Stomach smooth muscle (tissue), 2 donors: ENCODE measurements at regions not wholly inside any gene's neighbourhood (a gene's known extent, or its start where the extent isn't known, plus 50 kb on each side); places are given as distances from the start of the nearest gene placed in this dataset.

Experiments used
- H3K27ac ChIP-seq: one replicate; pipeline ENCODE4 v1.7.0; 2013; ENCODE audit warnings: mild to moderate bottlenecking, low read length, inconsistent platforms
- H3K27me3 ChIP-seq, 2 donors: one replicate each; pipeline ENCODE4 v1.7.0; 2013; ENCODE audit warnings: low read length in 2 of 2; ENCODE audit not compliant: insufficient read depth in 2 of 2, control insufficient read depth in 1 of 2
- H3K36me3 ChIP-seq, 2 donors: one replicate each; pipeline ENCODE4 v1.7.0; 2013; ENCODE audit warnings: low read length in 2 of 2; ENCODE audit not compliant: control insufficient read depth in 2 of 2, insufficient read depth in 2 of 2
- H3K4me1 ChIP-seq: one replicate; pipeline ENCODE4 v1.7.0; 2013; ENCODE audit warnings: low read length; ENCODE audit not compliant: control insufficient read depth, insufficient read depth
- H3K4me3 ChIP-seq, 2 donors: one replicate each; pipeline ENCODE4 v1.7.0; 2013; ENCODE audit warnings: low read length in 2 of 2
- H3K9ac ChIP-seq, 2 donors: one replicate each; pipeline ENCODE4 v1.7.0; 2013; ENCODE audit warnings: low read length in 2 of 2, mild to moderate bottlenecking in 1 of 2
- H3K9me3 ChIP-seq, 2 donors: one replicate each; pipeline ENCODE4 v1.7.0; 2013; ENCODE audit warnings: low read length in 2 of 2; ENCODE audit not compliant: control insufficient read depth in 2 of 2
- donor health status: healthy.
- donor health status: Pancreatic carcinoma.

DNA sequence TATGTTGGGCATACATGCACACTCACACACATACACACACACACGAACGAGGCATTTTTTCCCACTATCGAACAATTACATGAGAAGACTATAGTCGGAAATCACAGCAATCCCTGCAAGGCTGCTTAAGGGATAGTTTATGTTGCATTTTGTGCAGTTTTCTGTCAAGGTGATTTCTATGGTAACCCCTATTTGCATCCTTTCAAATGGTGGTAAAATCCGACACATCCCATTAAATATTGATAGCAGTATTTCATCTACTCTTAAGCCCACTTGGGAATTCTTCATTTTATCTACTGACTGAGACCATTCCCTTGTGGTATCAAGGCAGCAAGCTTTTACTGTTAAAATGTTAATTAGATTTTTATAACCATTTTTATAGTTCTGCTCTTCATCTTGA, 457.8 kb downstream of the HACE1 start:
- Histone ChIP-seq H3K4me3 (no peak overlapping the region), H3K4me1 (no peaks in the 10 kb centered on the region), H3K9ac (no peak overlapping the region), H3K27ac (no peak overlapping the region), H3K9me3 (no peaks in the 10 kb centered on the region), H3K27me3 (no peaks in the 10 kb centered on the region), H3K36me3 (no peaks in the 10 kb centered on the region)

GRCh38 chr6:104400844-104401243, 458.9 kb downstream of the HACE1 start:
- no peak overlapping the region for H3K27ac ChIP-seq
- no peak overlapping the region for H3K4me3 ChIP-seq
- no peak overlapping the region for H3K9ac ChIP-seq
- no peaks in the 10 kb centered on the region for H3K9me3 ChIP-seq
- H3K27me3 ChIP-seq: no peaks in the 10 kb centered on the region
- no peaks in the 10 kb centered on the region for H3K4me1 ChIP-seq
- no peaks in the 10 kb centered on the region for H3K36me3 ChIP-seq

DNA sequence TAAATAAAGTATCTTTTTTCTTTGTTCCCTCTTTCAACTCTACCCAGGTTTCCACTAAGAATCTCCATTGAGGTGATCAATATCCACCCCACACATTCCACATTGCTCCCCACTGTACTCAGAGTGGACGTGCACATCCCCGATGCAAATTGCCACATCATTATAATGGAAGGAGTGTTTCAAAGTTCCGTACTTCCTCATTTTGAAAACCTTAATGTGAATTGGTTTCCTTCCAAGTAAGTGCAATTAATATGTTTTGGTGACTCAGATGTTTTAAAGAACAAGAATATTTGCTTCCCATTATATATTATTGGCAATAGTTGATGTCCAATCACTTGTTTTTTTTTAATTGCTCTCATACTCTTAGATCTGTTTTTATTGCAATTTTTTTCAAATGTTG, 463.6 kb downstream of the HACE1 start:
- Histone ChIP-seq H3K4me1 (no peaks in the 10 kb centered on the region), H3K9me3 (no peaks in the 10 kb centered on the region), H3K4me3 (no peak overlapping the region), H3K36me3 (no peaks in the 10 kb centered on the region), H3K27ac (no peak overlapping the region), H3K9ac (no peak overlapping the region), H3K27me3 (no peaks in the 10 kb centered on the region)

- H3K36me3 ChIP-seq: no peaks in the 10 kb centered on the region
- no peak overlapping the region for H3K27ac ChIP-seq
- H3K4me1 ChIP-seq: no peaks in the 10 kb centered on the region
- no peak overlapping the region for H3K4me3 ChIP-seq
- no peaks in the 10 kb centered on the region for H3K27me3 ChIP-seq
- peaks cover 0 to 4% of the 10 kb centered on the region in 2 donors for H3K9me3 ChIP-seq
- H3K9ac ChIP-seq: no peak overlapping the region
Observed at GRCh38 chr6:104381907-104382306, 477.8 kb downstream of the HACE1 start.

DNA sequence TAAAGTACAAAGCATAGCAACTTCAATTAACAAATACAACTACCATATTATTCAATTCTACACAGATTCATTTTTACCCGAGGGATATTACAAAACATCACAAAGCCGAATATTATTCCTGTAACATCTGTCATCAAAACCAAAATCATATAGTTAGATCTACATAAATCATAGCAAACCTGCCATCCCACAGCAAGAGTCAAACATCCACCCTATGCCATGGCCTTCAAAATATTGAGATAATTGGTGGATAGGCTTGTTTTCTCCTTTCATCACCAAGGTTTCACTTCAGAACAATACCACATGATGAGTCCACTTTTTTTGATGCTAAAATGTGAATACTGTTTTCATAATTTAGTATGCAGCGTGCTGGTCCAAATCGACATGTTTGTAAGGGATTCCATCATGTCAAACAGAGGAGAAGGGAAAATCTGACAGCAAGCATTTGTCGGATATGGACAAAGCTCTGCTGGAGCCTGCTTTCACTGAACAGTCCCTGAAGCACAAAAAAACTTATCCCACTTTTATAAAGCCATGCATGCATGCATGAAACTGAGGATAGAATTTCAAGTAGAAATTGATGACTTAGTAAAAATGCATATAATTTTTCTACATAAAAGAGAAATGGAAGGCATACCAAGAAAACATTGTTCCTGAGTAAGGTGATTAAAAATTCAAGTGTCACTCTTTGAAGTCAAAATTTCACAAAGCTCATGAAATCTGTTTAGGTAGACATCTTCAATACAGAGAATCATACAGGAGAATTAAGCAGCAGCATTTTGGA, 494.1 kb downstream of the HACE1 start:
- H3K27ac ChIP-seq: no peak overlapping the region
- H3K9ac ChIP-seq: no peak overlapping the region
- H3K36me3 ChIP-seq: no peaks in the 10 kb centered on the region
- no peaks in the 10 kb centered on the region for H3K9me3 ChIP-seq
- no peaks in the 10 kb centered on the region for H3K27me3 ChIP-seq
- H3K4me3 ChIP-seq: no peak overlapping the region
- H3K4me1 ChIP-seq: no peaks in the 10 kb centered on the region

DNA sequence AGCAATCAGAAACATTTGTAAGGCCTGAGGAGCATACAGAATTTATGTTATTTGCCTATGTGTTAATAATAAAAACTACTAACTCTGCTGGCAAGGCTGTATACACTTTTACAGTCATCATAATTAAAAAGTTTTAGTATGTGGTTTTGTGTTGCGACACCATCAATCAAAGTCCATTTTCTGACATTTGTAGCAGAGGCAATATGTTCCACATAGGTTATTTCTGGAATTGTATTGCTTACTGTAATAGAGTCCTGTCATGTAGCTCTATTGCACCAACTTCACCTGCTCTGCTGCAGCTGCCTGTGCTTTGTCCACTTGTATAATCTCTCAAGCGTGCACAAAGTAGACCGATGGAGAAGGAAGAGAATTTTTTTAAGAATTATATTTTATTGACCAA, 501.8 kb downstream of the HACE1 start:
- Histone ChIP-seq H3K27me3 (no peaks in the 10 kb centered on the region), H3K9ac (no peak overlapping the region), H3K36me3 (no peaks in the 10 kb centered on the region), H3K4me1 (no peaks in the 10 kb centered on the region), H3K9me3 (no peaks in the 10 kb centered on the region), H3K27ac (no peak overlapping the region), H3K4me3 (no peak overlapping the region)

DNA sequence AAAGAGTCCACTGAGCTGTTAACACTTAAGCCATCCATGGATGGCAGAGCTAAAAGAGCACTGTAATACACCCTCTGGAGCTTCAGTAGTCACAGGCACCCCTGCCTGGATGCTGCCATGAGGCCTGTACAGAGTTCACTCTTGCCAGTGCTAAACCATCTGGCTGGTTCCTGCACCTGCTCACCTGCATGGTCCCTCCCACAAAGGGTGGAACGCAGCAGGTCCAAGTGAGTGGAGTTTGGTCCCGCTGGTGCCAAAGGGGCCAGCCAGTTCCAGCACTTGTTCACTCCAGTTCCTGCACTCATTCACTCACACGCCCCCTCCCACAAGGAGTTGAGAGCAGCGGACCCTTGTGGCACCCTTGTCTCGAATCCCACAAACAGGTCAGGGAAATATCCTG, 503.5 kb downstream of the HACE1 start:
- Histone ChIP-seq H3K4me1 (no peaks in the 10 kb centered on the region), H3K36me3 (no peaks in the 10 kb centered on the region), H3K9ac (no peak overlapping the region), H3K9me3 (no peaks in the 10 kb centered on the region), H3K27ac (no peak overlapping the region), H3K4me3 (no peak overlapping the region), H3K27me3 (no peaks in the 10 kb centered on the region)

- Histone ChIP-seq H3K4me1 (no peaks in the 10 kb centered on the region), H3K9ac (no peak overlapping the region), H3K4me3 (no peak overlapping the region), H3K27me3 (no peaks in the 10 kb centered on the region), H3K9me3 (peaks cover 2 to 4% of the 10 kb centered on the region in 2 donors), H3K27ac (no peak overlapping the region), H3K36me3 (no peaks in the 10 kb centered on the region)
Observed at GRCh38 chr6:104349191-104349590, 510.5 kb downstream of the HACE1 start.

GRCh38 chr6:104344223-104344622, 515.5 kb downstream of the HACE1 start:
- Histone ChIP-seq H3K9me3 (peaks cover 3 to 4% of the 10 kb centered on the region in 2 donors), H3K27me3 (no peaks in the 10 kb centered on the region), H3K9ac (no peak overlapping the region), H3K27ac (no peak overlapping the region), H3K4me1 (no peaks in the 10 kb centered on the region), H3K36me3 (no peaks in the 10 kb centered on the region), H3K4me3 (no peak overlapping the region)

GRCh38 chr6:104332364-104332763, 527.4 kb downstream of the HACE1 start:
- no peaks in the 10 kb centered on the region for H3K4me1 ChIP-seq
- no peaks in the 10 kb centered on the region for H3K9me3 ChIP-seq
- no peaks in the 10 kb centered on the region for H3K36me3 ChIP-seq
- no peaks in the 10 kb centered on the region for H3K27me3 ChIP-seq
- no peak overlapping the region for H3K4me3 ChIP-seq
- no peak overlapping the region for H3K27ac ChIP-seq
- no peak overlapping the region for H3K9ac ChIP-seq

DNA sequence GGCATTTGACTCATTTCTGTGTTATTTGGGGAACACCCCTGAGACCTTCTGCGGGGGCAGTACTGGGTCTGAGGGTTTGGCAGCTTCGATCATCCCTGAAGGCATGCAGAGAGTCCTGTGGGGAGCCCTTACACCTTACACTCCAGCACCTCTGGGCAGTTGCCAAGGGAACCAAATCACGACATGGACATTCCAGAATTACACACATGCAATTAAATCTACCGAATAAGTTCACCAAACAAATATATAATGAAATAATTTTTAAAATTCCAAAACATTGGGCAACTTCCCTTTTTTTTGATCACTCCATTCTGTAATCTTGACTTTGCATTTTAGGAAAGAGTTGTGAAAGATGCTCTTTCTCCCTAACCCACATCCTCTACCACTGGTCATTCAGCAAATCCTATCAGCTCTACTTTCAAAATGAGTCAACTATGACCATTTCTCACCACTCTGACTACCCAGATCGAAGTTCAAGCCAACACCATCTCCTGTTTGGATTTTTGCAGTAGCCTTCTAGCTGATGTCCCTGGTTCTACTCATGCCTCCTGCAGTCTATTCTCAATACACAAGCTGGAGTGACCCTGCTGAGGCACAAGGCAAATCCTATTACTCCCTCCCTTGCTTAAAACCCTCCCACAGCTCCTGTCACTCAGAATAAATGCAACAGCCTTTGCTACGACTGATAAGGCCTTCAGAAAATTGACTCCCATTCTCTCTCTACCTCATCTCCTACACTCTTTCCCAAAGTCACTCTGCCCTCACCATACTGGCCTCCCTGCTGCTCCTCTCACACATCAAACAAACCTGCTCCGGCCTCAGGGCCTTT, 533.3 kb downstream of the HACE1 start:
- Histone ChIP-seq H3K36me3 (no peaks in the 10 kb centered on the region), H3K27ac (no peak overlapping the region), H3K9me3 (no peaks in the 10 kb centered on the region), H3K4me3 (no peak overlapping the region), H3K27me3 (no peaks in the 10 kb centered on the region), H3K4me1 (no peaks in the 10 kb centered on the region), H3K9ac (no peak overlapping the region)
